Breast epithelium (tissue), 3 donors: ENCODE measurements at regions not wholly inside any gene's neighbourhood (a gene's known extent, or its start where the extent isn't known, plus 50 kb on each side); places are given as distances from the start of the nearest gene placed in this dataset.

ENCODE experiments used
- POLR2A ChIP-seq: fragments of 450-650 bp; IDR thresholded peaks from one replicate; pipeline ENCODE4 v1.6.1; 2016; ENCODE audit warnings: antibody characterized with exemption, mild to moderate bottlenecking, moderate library complexity
- TF ChIP-seq, protein P1 (sequence below), 3 donors: fragments of 450-650 bp; IDR thresholded peaks; one replicate each; pipeline ENCODE4 v1.5.1; 2016 to 2017; ENCODE audit warnings: antibody characterized with exemption in 3 of 3, mild to moderate bottlenecking in 3 of 3, moderate library complexity in 3 of 3

GRCh38 chr22:48939441-48940265 is 888.0 kb downstream of the BRD1 start:
- TF ChIP-seq, protein P1, sequence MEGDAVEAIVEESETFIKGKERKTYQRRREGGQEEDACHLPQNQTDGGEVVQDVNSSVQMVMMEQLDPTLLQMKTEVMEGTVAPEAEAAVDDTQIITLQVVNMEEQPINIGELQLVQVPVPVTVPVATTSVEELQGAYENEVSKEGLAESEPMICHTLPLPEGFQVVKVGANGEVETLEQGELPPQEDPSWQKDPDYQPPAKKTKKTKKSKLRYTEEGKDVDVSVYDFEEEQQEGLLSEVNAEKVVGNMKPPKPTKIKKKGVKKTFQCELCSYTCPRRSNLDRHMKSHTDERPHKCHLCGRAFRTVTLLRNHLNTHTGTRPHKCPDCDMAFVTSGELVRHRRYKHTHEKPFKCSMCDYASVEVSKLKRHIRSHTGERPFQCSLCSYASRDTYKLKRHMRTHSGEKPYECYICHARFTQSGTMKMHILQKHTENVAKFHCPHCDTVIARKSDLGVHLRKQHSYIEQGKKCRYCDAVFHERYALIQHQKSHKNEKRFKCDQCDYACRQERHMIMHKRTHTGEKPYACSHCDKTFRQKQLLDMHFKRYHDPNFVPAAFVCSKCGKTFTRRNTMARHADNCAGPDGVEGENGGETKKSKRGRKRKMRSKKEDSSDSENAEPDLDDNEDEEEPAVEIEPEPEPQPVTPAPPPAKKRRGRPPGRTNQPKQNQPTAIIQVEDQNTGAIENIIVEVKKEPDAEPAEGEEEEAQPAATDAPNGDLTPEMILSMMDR (IDR thresholded peaks at IDR 0.05), result no peak
- TF ChIP-seq POLR2A, result no peak
